HUES6 (cell line): ENCODE measurements at regions not wholly inside any gene's neighbourhood (a gene's known extent, or its start where the extent isn't known, plus 50 kb on each side); places are given as distances from the start of the nearest gene placed in this dataset.

ENCODE experiments used
- H3K27ac ChIP-seq: 2 replicates; pipeline ENCODE4 v1.7.0; 2013; ENCODE audit warnings: low read depth, mild to moderate bottlenecking, low read length, inconsistent platforms
- H3K27me3 ChIP-seq: 2 replicates; pipeline ENCODE4 v1.6.1; 2013; ENCODE audit warnings: low read length; ENCODE audit not compliant: control insufficient read depth, insufficient read depth
- H3K36me3 ChIP-seq: 2 replicates; pipeline ENCODE4 v1.6.1; 2013; ENCODE audit warnings: low read length; ENCODE audit not compliant: control insufficient read depth, insufficient read depth
- H3K4me1 ChIP-seq: 2 replicates; pipeline ENCODE4 v1.6.1; 2013; ENCODE audit warnings: low read length; ENCODE audit not compliant: control insufficient read depth, insufficient read depth
- H3K4me3 ChIP-seq: 2 replicates; pipeline ENCODE4 v1.5.1; 2013; ENCODE audit warnings: low read depth, low read length
- H3K9ac ChIP-seq: one replicate; pipeline ENCODE4 v1.6.1; 2013; ENCODE audit warnings: mild to moderate bottlenecking, low read length
- H3K9me3 ChIP-seq: 2 replicates; pipeline ENCODE4 v1.6.1; 2013; ENCODE audit warnings: low read depth, low read length; ENCODE audit not compliant: control insufficient read depth, insufficient read depth

GRCh38 chr6:74318738-74319137 lies 622.7 kb downstream of the CD109 start:
- no peak overlapping the region for H3K4me3 ChIP-seq
- no peak overlapping the region for H3K9ac ChIP-seq
- peaks cover 12% of the 10 kb centered on the region for H3K4me1 ChIP-seq
- H3K27me3 ChIP-seq = no peaks in the 10 kb centered on the region
- H3K27ac ChIP-seq = no peak overlapping the region
- H3K36me3 ChIP-seq = no peaks in the 10 kb centered on the region
- no peaks in the 10 kb centered on the region for H3K9me3 ChIP-seq

- Histone ChIP-seq H3K27me3 (no peaks in the 10 kb centered on the region), H3K36me3 (no peaks in the 10 kb centered on the region), H3K4me3 (no peak overlapping the region), H3K27ac (no peak overlapping the region), H3K9me3 (no peaks in the 10 kb centered on the region), H3K9ac (no peak overlapping the region), H3K4me1 (no peaks in the 10 kb centered on the region)
Measured at GRCh38 chr6:74312081-74312480, 616.1 kb downstream of the CD109 start.

GRCh38 chr6:74311431-74311830 lies 615.4 kb downstream of the CD109 start:
- Histone ChIP-seq H3K36me3 (no peaks in the 10 kb centered on the region), H3K4me1 (no peaks in the 10 kb centered on the region), H3K9me3 (no peaks in the 10 kb centered on the region), H3K27me3 (no peaks in the 10 kb centered on the region), H3K4me3 (no peak overlapping the region), H3K9ac (no peak overlapping the region), H3K27ac (no peak overlapping the region)

- Histone ChIP-seq H3K27ac (no peak overlapping the region), H3K9ac (no peak overlapping the region), H3K9me3 (no peaks in the 10 kb centered on the region), H3K4me3 (no peak overlapping the region), H3K4me1 (no peaks in the 10 kb centered on the region), H3K27me3 (no peaks in the 10 kb centered on the region), H3K36me3 (no peaks in the 10 kb centered on the region)
Measured at GRCh38 chr6:74289884-74290283, 593.9 kb downstream of the CD109 start.

GRCh38 chr6:74287932-74288331 lies 591.9 kb downstream of the CD109 start:
- H3K27me3 ChIP-seq = no peaks in the 10 kb centered on the region
- no peaks in the 10 kb centered on the region for H3K9me3 ChIP-seq
- H3K4me3 ChIP-seq = no peak overlapping the region
- no peak overlapping the region for H3K27ac ChIP-seq
- H3K36me3 ChIP-seq = no peaks in the 10 kb centered on the region
- H3K4me1 ChIP-seq = no peaks in the 10 kb centered on the region
- H3K9ac ChIP-seq = no peak overlapping the region

GRCh38 chr6:74287441-74287840 lies 591.4 kb downstream of the CD109 start:
- Histone ChIP-seq H3K4me3 (no peak overlapping the region), H3K4me1 (no peaks in the 10 kb centered on the region), H3K36me3 (no peaks in the 10 kb centered on the region), H3K27me3 (no peaks in the 10 kb centered on the region), H3K27ac (no peak overlapping the region), H3K9ac (no peak overlapping the region), H3K9me3 (no peaks in the 10 kb centered on the region)

- no peak overlapping the region for H3K27ac ChIP-seq
- no peaks in the 10 kb centered on the region for H3K27me3 ChIP-seq
- no peak overlapping the region for H3K9ac ChIP-seq
- H3K9me3 ChIP-seq = no peaks in the 10 kb centered on the region
- H3K36me3 ChIP-seq = no peaks in the 10 kb centered on the region
- H3K4me3 ChIP-seq = no peak overlapping the region
- no peaks in the 10 kb centered on the region for H3K4me1 ChIP-seq
Measured at GRCh38 chr6:74284284-74284683, 588.3 kb downstream of the CD109 start.

GRCh38 chr6:74283532-74283931 lies 587.5 kb downstream of the CD109 start:
- no peak overlapping the region for H3K4me3 ChIP-seq
- no peaks in the 10 kb centered on the region for H3K4me1 ChIP-seq
- H3K9me3 ChIP-seq = no peaks in the 10 kb centered on the region
- H3K9ac ChIP-seq = no peak overlapping the region
- H3K27me3 ChIP-seq = no peaks in the 10 kb centered on the region
- no peak overlapping the region for H3K27ac ChIP-seq
- no peaks in the 10 kb centered on the region for H3K36me3 ChIP-seq

- Histone ChIP-seq H3K4me3 (no peak overlapping the region), H3K27ac (no peak overlapping the region), H3K27me3 (no peaks in the 10 kb centered on the region), H3K9ac (no peak overlapping the region), H3K9me3 (no peaks in the 10 kb centered on the region), H3K36me3 (no peaks in the 10 kb centered on the region), H3K4me1 (no peaks in the 10 kb centered on the region)
Measured at GRCh38 chr6:74282143-74282689, 586.2 kb downstream of the CD109 start.

GRCh38 chr6:74280130-74280692 lies 584.2 kb downstream of the CD109 start:
- Histone ChIP-seq H3K9me3 (no peaks in the 10 kb centered on the region), H3K27me3 (no peaks in the 10 kb centered on the region), H3K4me3 (no peak overlapping the region), H3K36me3 (no peaks in the 10 kb centered on the region), H3K27ac (no peak overlapping the region), H3K4me1 (no peaks in the 10 kb centered on the region), H3K9ac (no peak overlapping the region)

- Histone ChIP-seq H3K27me3 (no peaks in the 10 kb centered on the region), H3K9me3 (no peaks in the 10 kb centered on the region), H3K4me1 (no peaks in the 10 kb centered on the region), H3K36me3 (no peaks in the 10 kb centered on the region), H3K27ac (no peak overlapping the region), H3K4me3 (no peak overlapping the region), H3K9ac (no peak overlapping the region)
Measured at GRCh38 chr6:74277777-74278186, 581.8 kb downstream of the CD109 start.

- Histone ChIP-seq H3K9ac (no peak overlapping the region), H3K4me3 (no peak overlapping the region), H3K36me3 (no peaks in the 10 kb centered on the region), H3K4me1 (no peaks in the 10 kb centered on the region), H3K27me3 (no peaks in the 10 kb centered on the region), H3K9me3 (no peaks in the 10 kb centered on the region), H3K27ac (no peak overlapping the region)
Measured at GRCh38 chr6:74273541-74273940, 577.5 kb downstream of the CD109 start.
